OCI-LY1 (cell line): ENCODE measurements at regions not wholly inside any gene's neighbourhood (a gene's known extent, or its start where the extent isn't known, plus 50 kb on each side); places are given as distances from the start of the nearest gene placed in this dataset.
A peak's percentile ranks its signal among the peaks of the same experiment; 100 is the strongest.

Experiments used
- H2AFZ ChIP-seq: fragments of 200-600 bp; sonication (generic), shearing (Covaris generic); 2 replicates; pipeline ENCODE4 v1.6.0; 2014; ENCODE audit warnings: antibody characterized with exemption, mild to moderate bottlenecking, low read length
- H3F3A ChIP-seq: fragments of 200-600 bp; sonication (generic), shearing (Covaris generic); 2 replicates; pipeline ENCODE4 v1.6.0; 2014; ENCODE audit warnings: mild to moderate bottlenecking, antibody characterized with exemption, low read length, moderate library complexity; ENCODE audit not compliant: insufficient read depth
- H3K27ac ChIP-seq: fragments of 200-600 bp; sonication (generic); 2 replicates; pipeline ENCODE4 v1.5.1; 2014; ENCODE audit warnings: low read length, mixed run types, mild to moderate bottlenecking, low read depth; ENCODE audit not compliant: poor library complexity, severe bottlenecking
- H3K27me3 ChIP-seq: fragments of 200-600 bp; sonication (generic); 2 replicates; pipeline ENCODE4 v1.6.0; 2014; ENCODE audit warnings: antibody characterized with exemption, mild to moderate bottlenecking, low read length, moderate library complexity; ENCODE audit not compliant: insufficient read depth
- H3K36me3 ChIP-seq: fragments of 200-600 bp; sonication (generic); 2 replicates; pipeline ENCODE4 v1.6.1; 2014; ENCODE audit warnings: mild to moderate bottlenecking, antibody characterized with exemption, low read length, moderate library complexity, mixed read lengths; ENCODE audit not compliant: insufficient read depth
- H3K4me1 ChIP-seq: fragments of 200-600 bp; sonication (generic); 2 replicates; pipeline ENCODE4 v1.5.1; 2014; ENCODE audit warnings: mild to moderate bottlenecking, low read length, moderate library complexity; ENCODE audit not compliant: insufficient read depth, severe bottlenecking
- H3K4me2 ChIP-seq: fragments of 200-600 bp; sonication (generic), shearing (Covaris generic); 2 replicates; pipeline ENCODE4 v1.6.1; 2014; ENCODE audit warnings: low read length
- H3K4me3 ChIP-seq: fragments of 200-600 bp; sonication (generic); 2 replicates; pipeline ENCODE4 v1.5.1; 2014; ENCODE audit warnings: low read length, low read depth, mild to moderate bottlenecking, mixed read lengths; ENCODE audit not compliant: poor library complexity, severe bottlenecking
- H3K79me2 ChIP-seq: fragments of 200-600 bp; shearing (Covaris generic); 2 replicates; pipeline ENCODE4 v1.6.1; 2016; ENCODE audit warnings: mixed run types, low read length, mixed read lengths; ENCODE audit not compliant: insufficient read depth
- H3K9ac ChIP-seq: fragments of 200-600 bp; sonication (generic), shearing (Covaris generic); 2 replicates; pipeline ENCODE4 v1.6.1; 2014; ENCODE audit warnings: mild to moderate bottlenecking, low read length, mixed read lengths
- H3K9me2 ChIP-seq: fragments of 200-600 bp; sonication (generic), shearing (Covaris generic); 2 replicates; pipeline ENCODE4 v1.6.1; 2014; ENCODE audit warnings: low read depth, mild to moderate bottlenecking, low read length, mixed read lengths
- H3K9me3 ChIP-seq: fragments of 200-600 bp; shearing (Covaris generic); 2 replicates; pipeline ENCODE4 v1.6.1; 2014; ENCODE audit warnings: low read length, mixed read lengths
- H4K20me1 ChIP-seq: fragments of 200-600 bp; sonication (generic), shearing (Covaris generic); 2 replicates; pipeline ENCODE4 v1.6.0; 2016; ENCODE audit warnings: mild to moderate bottlenecking, low read length; ENCODE audit not compliant: insufficient read depth
- CTCF ChIP-seq: fragments of 200-600 bp; sonication (generic), shearing (Covaris generic); IDR thresholded peaks from 2 replicates; pipeline ENCODE4 v1.5.1; 2017; ENCODE audit warnings: mild to moderate bottlenecking, antibody characterized with exemption, low read length, moderate library complexity, mixed read lengths
- EZH2 ChIP-seq: fragments of 200-600 bp; sonication (generic), shearing (Covaris generic); IDR thresholded peaks from 2 replicates; pipeline ENCODE4 v1.8.0; 2017; ENCODE audit warnings: borderline replicate concordance, mixed run types, mild to moderate bottlenecking, antibody characterized with exemption, low read length, moderate library complexity, mixed read lengths

GRCh38 chr4:126572264-126572663 lies 1060.5 kb upstream of the INTU start:
- no peaks in the 10 kb centered on the region for H3F3A ChIP-seq
- no peaks in the 10 kb centered on the region for H3K79me2 ChIP-seq
- no peaks in the 10 kb centered on the region for H3K36me3 ChIP-seq
- no peaks in the 10 kb centered on the region for H3K4me1 ChIP-seq
- no peak for TF ChIP-seq CTCF
- no peak for TF ChIP-seq EZH2
- no peaks in the 10 kb centered on the region for H3K9me2 ChIP-seq
- H4K20me1 ChIP-seq: no peaks in the 10 kb centered on the region
- no peak overlapping the region for H3K4me2 ChIP-seq
- no peak overlapping the region for H2AFZ ChIP-seq
- no peak overlapping the region for H3K4me3 ChIP-seq
- no peak overlapping the region for H3K27ac ChIP-seq
- no peaks in the 10 kb centered on the region for H3K27me3 ChIP-seq
- no peak overlapping the region for H3K9ac ChIP-seq
- no peaks in the 10 kb centered on the region for H3K9me3 ChIP-seq

GRCh38 chr4:126582737-126583136 lies 1050.0 kb upstream of the INTU start:
- no peaks in the 10 kb centered on the region for H4K20me1 ChIP-seq
- TF ChIP-seq CTCF (peak; percentile 18; the same call in 1 of the 2 replicates), EZH2 (no peak)
- no peak overlapping the region for H3K27ac ChIP-seq
- H3K9me3 ChIP-seq: no peaks in the 10 kb centered on the region
- H3K36me3 ChIP-seq: no peaks in the 10 kb centered on the region
- H3K79me2 ChIP-seq: no peaks in the 10 kb centered on the region
- H3F3A ChIP-seq: no peaks in the 10 kb centered on the region
- no peaks in the 10 kb centered on the region for H3K4me1 ChIP-seq
- no peak overlapping the region for H2AFZ ChIP-seq
- H3K9me2 ChIP-seq: no peaks in the 10 kb centered on the region
- no peak overlapping the region for H3K4me2 ChIP-seq
- no peak overlapping the region for H3K9ac ChIP-seq
- no peak overlapping the region for H3K4me3 ChIP-seq
- H3K27me3 ChIP-seq: no peaks in the 10 kb centered on the region

GRCh38 chr4:126583509-126583908 lies 1049.2 kb upstream of the INTU start:
- no peak for TF ChIP-seq EZH2
- TF ChIP-seq CTCF: peak; percentile 41; the same call in 1 of the 2 replicates
- Histone ChIP-seq H3K27ac (no peak overlapping the region), H4K20me1 (no peaks in the 10 kb centered on the region), H3K79me2 (no peaks in the 10 kb centered on the region), H3K4me3 (no peak overlapping the region), H3F3A (no peaks in the 10 kb centered on the region), H3K4me1 (no peaks in the 10 kb centered on the region), H3K9me3 (no peaks in the 10 kb centered on the region), H3K9ac (no peak overlapping the region), H3K4me2 (no peak overlapping the region), H3K36me3 (no peaks in the 10 kb centered on the region), H3K27me3 (no peaks in the 10 kb centered on the region), H3K9me2 (no peaks in the 10 kb centered on the region), H2AFZ (no peak overlapping the region)
